ENCODE measurements at regions not wholly inside any gene's neighbourhood (a gene's known extent, or its start where the extent isn't known, plus 50 kb on each side); places are given as distances from the start of the nearest gene placed in this dataset.

DNA sequence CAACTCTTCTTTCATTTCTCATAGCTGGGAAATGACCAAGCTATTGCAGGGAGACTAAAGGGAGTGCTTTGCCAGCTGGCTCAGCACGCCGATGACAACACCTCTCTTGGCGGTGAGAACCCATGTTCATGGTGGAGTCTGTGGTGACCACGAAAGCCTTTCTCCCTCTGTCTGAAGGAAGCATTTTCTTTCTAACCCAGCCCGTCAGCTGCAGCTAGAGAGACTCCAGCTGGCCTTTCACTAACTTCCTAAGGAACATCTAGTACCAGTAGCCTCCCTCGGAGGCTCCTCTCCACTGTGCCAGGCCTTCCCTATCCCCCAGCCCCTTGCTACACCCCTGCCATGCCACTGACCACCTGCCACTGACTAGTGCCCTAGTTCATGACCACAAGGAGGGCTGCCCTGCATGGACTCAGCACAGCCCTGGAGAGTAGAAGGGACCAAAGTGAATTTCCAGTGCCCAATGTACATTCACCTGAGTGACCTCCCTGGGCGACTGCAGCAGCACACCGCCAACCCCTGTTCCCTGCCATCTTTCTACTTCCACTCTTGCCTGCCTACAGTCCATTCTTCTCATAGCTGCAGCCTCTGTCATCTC is 81.3 kb downstream of the CBLN1 start:
- TF ChIP-seq, protein P1, sequence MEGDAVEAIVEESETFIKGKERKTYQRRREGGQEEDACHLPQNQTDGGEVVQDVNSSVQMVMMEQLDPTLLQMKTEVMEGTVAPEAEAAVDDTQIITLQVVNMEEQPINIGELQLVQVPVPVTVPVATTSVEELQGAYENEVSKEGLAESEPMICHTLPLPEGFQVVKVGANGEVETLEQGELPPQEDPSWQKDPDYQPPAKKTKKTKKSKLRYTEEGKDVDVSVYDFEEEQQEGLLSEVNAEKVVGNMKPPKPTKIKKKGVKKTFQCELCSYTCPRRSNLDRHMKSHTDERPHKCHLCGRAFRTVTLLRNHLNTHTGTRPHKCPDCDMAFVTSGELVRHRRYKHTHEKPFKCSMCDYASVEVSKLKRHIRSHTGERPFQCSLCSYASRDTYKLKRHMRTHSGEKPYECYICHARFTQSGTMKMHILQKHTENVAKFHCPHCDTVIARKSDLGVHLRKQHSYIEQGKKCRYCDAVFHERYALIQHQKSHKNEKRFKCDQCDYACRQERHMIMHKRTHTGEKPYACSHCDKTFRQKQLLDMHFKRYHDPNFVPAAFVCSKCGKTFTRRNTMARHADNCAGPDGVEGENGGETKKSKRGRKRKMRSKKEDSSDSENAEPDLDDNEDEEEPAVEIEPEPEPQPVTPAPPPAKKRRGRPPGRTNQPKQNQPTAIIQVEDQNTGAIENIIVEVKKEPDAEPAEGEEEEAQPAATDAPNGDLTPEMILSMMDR (IDR thresholded peaks at IDR 0.05): no peak
- no peak for TF ChIP-seq SIN3A (IDR thresholded peaks at IDR 0.05; ENCODE audit: borderline replicate concordance, insufficient read depth, low read depth, low read length)
- no peak for TF ChIP-seq TCF7L2 (IDR thresholded peaks at IDR 0.05; ENCODE audit: low read depth, low read length)
- no peak for TF ChIP-seq POLR2AphosphoS5 (IDR thresholded peaks at IDR 0.05; ENCODE audit: low read depth, low read length)
- TF ChIP-seq REST (IDR thresholded peaks at IDR 0.05; ENCODE audit: insufficient read depth in 1 of 2, low read depth in 2 of 2, low read length in 1 of 2): no peak

Measured in Panc1 (cell line).